Suprapubic skin (tissue), 4 donors: ENCODE measurements at regions not wholly inside any gene's neighbourhood (a gene's known extent, or its start where the extent isn't known, plus 50 kb on each side); places are given as distances from the start of the nearest gene placed in this dataset.

Experiments used
- POLR2A ChIP-seq, 2 donors: fragments of 450-650 bp; IDR thresholded peaks; one replicate each; pipeline ENCODE4 v1.6.1; 2017; ENCODE audit warnings: antibody characterized with exemption in 2 of 2, mild to moderate bottlenecking in 2 of 2, moderate library complexity in 2 of 2
- POLR2AphosphoS5 ChIP-seq, 3 donors: sonication (generic); formaldehyde crosslinking; IDR thresholded peaks; one replicate each; pipeline ENCODE4 v1.6.1; 2017; ENCODE audit warnings: antibody characterized with exemption in 3 of 3
- TF ChIP-seq, protein P1 (sequence below), 2 donors: fragments of 200-600 bp in 1 of 2; fragments of 450-650 bp in 1 of 2; sonication (generic) in 1 of 2; IDR thresholded peaks; one replicate each; pipeline ENCODE4 v1.5.1; 2016 to 2019; ENCODE audit warnings: antibody characterized with exemption in 2 of 2, mild to moderate bottlenecking in 1 of 2, moderate library complexity in 1 of 2

DNA sequence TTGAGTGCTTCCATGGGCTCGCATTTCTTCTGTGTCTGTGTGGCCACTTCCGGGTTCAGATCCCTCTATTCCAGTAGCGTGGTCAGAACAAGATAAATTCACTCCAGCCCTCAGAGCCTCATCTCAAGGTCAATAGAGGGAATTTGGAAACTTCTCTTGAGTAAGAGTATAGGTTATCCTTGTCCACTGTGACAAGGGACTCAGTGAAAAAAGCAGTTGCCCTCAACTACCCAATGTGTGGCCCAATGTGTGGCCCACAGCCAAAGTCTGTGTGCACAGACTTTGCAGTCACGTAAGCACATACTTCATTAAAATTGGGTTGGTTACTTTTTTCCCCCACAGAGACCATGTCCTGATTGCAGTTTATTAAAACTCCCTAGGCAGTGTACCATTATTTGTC, 305.6 kb upstream of the SEMA6D start:
- TF ChIP-seq, protein P1, sequence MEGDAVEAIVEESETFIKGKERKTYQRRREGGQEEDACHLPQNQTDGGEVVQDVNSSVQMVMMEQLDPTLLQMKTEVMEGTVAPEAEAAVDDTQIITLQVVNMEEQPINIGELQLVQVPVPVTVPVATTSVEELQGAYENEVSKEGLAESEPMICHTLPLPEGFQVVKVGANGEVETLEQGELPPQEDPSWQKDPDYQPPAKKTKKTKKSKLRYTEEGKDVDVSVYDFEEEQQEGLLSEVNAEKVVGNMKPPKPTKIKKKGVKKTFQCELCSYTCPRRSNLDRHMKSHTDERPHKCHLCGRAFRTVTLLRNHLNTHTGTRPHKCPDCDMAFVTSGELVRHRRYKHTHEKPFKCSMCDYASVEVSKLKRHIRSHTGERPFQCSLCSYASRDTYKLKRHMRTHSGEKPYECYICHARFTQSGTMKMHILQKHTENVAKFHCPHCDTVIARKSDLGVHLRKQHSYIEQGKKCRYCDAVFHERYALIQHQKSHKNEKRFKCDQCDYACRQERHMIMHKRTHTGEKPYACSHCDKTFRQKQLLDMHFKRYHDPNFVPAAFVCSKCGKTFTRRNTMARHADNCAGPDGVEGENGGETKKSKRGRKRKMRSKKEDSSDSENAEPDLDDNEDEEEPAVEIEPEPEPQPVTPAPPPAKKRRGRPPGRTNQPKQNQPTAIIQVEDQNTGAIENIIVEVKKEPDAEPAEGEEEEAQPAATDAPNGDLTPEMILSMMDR (IDR thresholded peaks at IDR 0.05): no peak
- TF ChIP-seq POLR2A (IDR thresholded peaks at IDR 0.05): no peak
- TF ChIP-seq POLR2AphosphoS5 (IDR thresholded peaks at IDR 0.05): no peak
